Panc1 (cell line): ENCODE measurements at regions not wholly inside any gene's neighbourhood (a gene's known extent, or its start where the extent isn't known, plus 50 kb on each side); places are given as distances from the start of the nearest gene placed in this dataset.

Experiments
- ATAC-seq: fragments of 200-7000 bp; cut with Tn5 transposase; 2 replicates; pipeline ENCODE4 v1.9.1; 2020; ENCODE audit warnings: mild to moderate bottlenecking, moderate library complexity
- BruUV-seq: library from RNA; stranded (reverse); fragments of 400-500 nt; replicated peaks from 2 replicates; lab custom pipeline; 2021; lab: Mats Ljungman, UMichigan
- CTCF ChIA-PET: fragments of 300-600 bp; sonication (Branson Sonifier 250); formaldehyde crosslinking; loops from one replicate; lab custom pipeline; 2022; ENCODE audit warnings: antibody characterized with exemption; lab: Charles Lee
- POLR2A ChIA-PET: fragments of 300-600 bp; sonication (Branson Sonifier 250); formaldehyde crosslinking; loops from one replicate; lab custom pipeline; 2022; ENCODE audit warnings: antibody characterized with exemption; lab: Charles Lee
- DNase-seq: peaks from one replicate; pipeline ENCODE4 v3.0.0-alpha.2; 2010; ENCODE audit warnings: low read depth, low spot score
- H3K27ac ChIP-seq: 2 replicates; pipeline ENCODE4 v1.5.1; 2011; ENCODE audit warnings: mild to moderate bottlenecking, low read length, inconsistent platforms
- H3K27me3 ChIP-seq: fragments of 200-500 bp; sonication (Bioruptor generic); 2 replicates; pipeline ENCODE4 v1.6.0; 2014; ENCODE audit warnings: low read length, inconsistent platforms; ENCODE audit not compliant: control insufficient read depth, insufficient read depth
- H3K36me3 ChIP-seq: fragments of 200-500 bp; sonication (Bioruptor generic); 2 replicates; pipeline ENCODE4 v1.5.1; 2014; ENCODE audit warnings: inconsistent platforms, mild to moderate bottlenecking, low read length, moderate library complexity; ENCODE audit not compliant: control insufficient read depth, insufficient read depth
- H3K4me1 ChIP-seq: 2 replicates; pipeline ENCODE4 v1.5.1; 2011; ENCODE audit warnings: inconsistent platforms, mild to moderate bottlenecking, low read length, moderate library complexity; ENCODE audit not compliant: control insufficient read depth, insufficient read depth
- H3K4me3 ChIP-seq, 2 experiments: 2 replicates each; pipeline ENCODE4 v1.5.1; 2011 to 2012; ENCODE audit warnings: low read depth in 2 of 2, low read length in 2 of 2, mild to moderate bottlenecking in 2 of 2, inconsistent platforms in 1 of 2, moderate library complexity in 1 of 2
- H3K9me3 ChIP-seq: fragments of 200-500 bp; sonication (Bioruptor generic); 2 replicates; pipeline ENCODE4 v1.5.1; 2014; ENCODE audit warnings: low read depth, mild to moderate bottlenecking, inconsistent platforms, low read length, moderate library complexity; ENCODE audit not compliant: control insufficient read depth, insufficient read depth
- CTCF ChIP-seq: fragments of 450-650 bp; IDR thresholded peaks from 2 replicates; pipeline ENCODE4 v1.5.1; 2017; ENCODE audit warnings: mild to moderate bottlenecking
- POLR2AphosphoS5 ChIP-seq: IDR thresholded peaks from 2 replicates; pipeline ENCODE4 v1.6.1; 2012; ENCODE audit warnings: mild to moderate bottlenecking, low read depth, low read length, moderate library complexity
- REST ChIP-seq, 2 experiments: IDR thresholded peaks; 2 replicates each; pipeline ENCODE4 v1.6.1; 2011 to 2012; ENCODE audit warnings: low read depth in 2 of 2, control low read depth in 1 of 2, low read length in 1 of 2, mild to moderate bottlenecking in 1 of 2, moderate library complexity in 1 of 2; ENCODE audit not compliant: insufficient read depth in 1 of 2
- SIN3A ChIP-seq: IDR thresholded peaks from 2 replicates; pipeline ENCODE4 v1.6.1; 2012; ENCODE audit warnings: low read depth, mild to moderate bottlenecking, low read length, moderate library complexity, borderline replicate concordance; ENCODE audit not compliant: insufficient read depth
- TCF7L2 ChIP-seq: IDR thresholded peaks from 2 replicates; pipeline ENCODE4 v1.6.1; 2011; ENCODE audit warnings: mild to moderate bottlenecking, low read depth, low read length, inconsistent platforms
- in situ Hi-C: cut with HindIII; loops from 2 replicates; pipeline ENCODE4 v1.10.0; 2016; ENCODE audit warnings: low sequenced_read_pairs, low pct_unique_long_range_greater_than_20kb
- intact Hi-C: fragments of 100-400 bp; cut with micrococcal nuclease; formaldehyde crosslinking; loops from one replicate; pipeline ENCODE4 v1.10.0; 2022; ENCODE audit not compliant: unreplicated experiment

DNA sequence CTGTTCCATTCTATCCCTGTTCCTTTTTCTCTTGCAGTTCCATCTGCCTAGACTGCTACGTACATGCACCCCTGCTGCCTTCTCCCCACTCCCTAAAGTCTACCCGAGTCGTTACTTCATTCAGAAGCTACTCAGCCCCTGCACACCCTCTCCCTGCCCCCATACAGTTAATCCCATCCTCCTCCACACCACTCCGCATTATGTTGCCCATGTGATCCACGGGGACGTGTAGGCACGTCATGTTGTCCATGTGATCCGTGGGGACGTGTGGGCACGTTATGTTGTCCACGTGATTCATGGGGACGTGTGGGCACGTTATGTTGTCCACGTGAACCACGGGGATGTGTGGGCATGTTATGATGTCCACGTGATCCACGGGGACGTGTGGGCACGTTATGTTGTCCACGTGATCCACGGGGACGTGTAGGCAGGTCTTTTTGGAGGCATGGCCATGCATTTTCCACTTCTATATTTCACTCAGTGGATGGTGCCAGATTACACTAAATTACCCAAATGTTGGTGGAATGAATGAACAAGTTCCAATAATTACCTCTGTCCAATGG, 299.5 kb downstream of the DCDC2C start:
- Histone ChIP-seq H3K27ac (no peak overlapping the region), H3K36me3 (no peaks in the 10 kb centered on the region), H3K27me3 (no peaks in the 10 kb centered on the region), H3K4me3 (no peak overlapping the region), H3K9me3 (no peaks in the 10 kb centered on the region), H3K4me1 (no peaks in the 10 kb centered on the region)
- POLR2A ChIA-PET, result no interaction called here
- no peak for TF ChIP-seq REST (IDR thresholded peaks at IDR 0.05; ENCODE audit: insufficient read depth in 1 of 2, low read depth in 2 of 2, low read length in 1 of 2)
- no peak for TF ChIP-seq POLR2AphosphoS5
- TF ChIP-seq TCF7L2, result no peak
- TF ChIP-seq SIN3A, result no peak
- no peak for TF ChIP-seq CTCF
- CTCF ChIA-PET, result no interaction called here
- ATAC-seq, result no peak
- intact Hi-C loops, result no loop called here
- in situ Hi-C loops, result no loop called here
- DNase-seq, result no peak
- BruUV-seq, result no TSS peak

- ChIA-PET POLR2A (no interaction called here), CTCF (no interaction called here)
- no TSS peak for BruUV-seq
- in situ Hi-C loops (no loop called here), intact Hi-C loops (no loop called here)
- TF ChIP-seq CTCF (no peak), TCF7L2 (no peak), POLR2AphosphoS5 (no peak), REST (IDR thresholded peaks at IDR 0.05; ENCODE audit: insufficient read depth in 1 of 2, low read depth in 2 of 2, low read length in 1 of 2) (no peak), SIN3A (no peak)
- Histone ChIP-seq H3K36me3 (no peaks in the 10 kb centered on the region), H3K4me1 (no peaks in the 10 kb centered on the region), H3K27ac (no peak overlapping the region), H3K27me3 (no peaks in the 10 kb centered on the region), H3K4me3 (no peak overlapping the region), H3K9me3 (no peaks in the 10 kb centered on the region)
- ATAC-seq (no peak), DNase-seq (no peak)
Measured at GRCh38 chr2:4012197-4012596, 308.8 kb downstream of the DCDC2C start.
